ENCODE measurements at regions not wholly inside any gene's neighbourhood (a gene's known extent, or its start where the extent isn't known, plus 50 kb on each side); places are given as distances from the start of the nearest gene placed in this dataset.

- Histone ChIP-seq H3K4me1 (ENCODE audit: insufficient read depth, low read length) (0 out of 2 replicates have a peak, but pooled peaks cover 5% of the 10 kb centered on the region), H2AFZ (ENCODE audit: low read length) (no peak overlapping the region), H3K4me3 (ENCODE audit: low read length) (no peak overlapping the region), H3K9me3 (ENCODE audit: low read length) (no peaks in the 10 kb centered on the region), H4K20me1 (ENCODE audit: low read length) (no peaks in the 10 kb centered on the region), H3K27ac (ENCODE audit: low read length) (no peak overlapping the region), H3K27me3 (ENCODE audit: low read length) (no peaks in the 10 kb centered on the region), H3K9ac (ENCODE audit: low read length) (no peak overlapping the region), H3F3A (ENCODE audit: low read length, unreplicated experiment) (no peaks in the 10 kb centered on the region), H3K9me2 (replicated peaks; ENCODE audit: low read length) (no peaks in the 10 kb centered on the region), H3K36me3 (ENCODE audit: low read depth, low read length) (no peaks in the 10 kb centered on the region), H3K79me2 (ENCODE audit: low read length) (no peaks in the 10 kb centered on the region), H3K4me2 (ENCODE audit: low read length) (no peak overlapping the region)
- intact Hi-C loops (cut with micrococcal nuclease), result no loop called here
- no peak for DNase-seq
- ChIA-PET CTCF (no interaction called here), POLR2A (ENCODE audit: unreplicated experiment) (no interaction called here)
- no TSS peak for BruUV-seq (replicated peaks)
- TF ChIP-seq EZH2 (IDR thresholded peaks at IDR 0.05; ENCODE audit: low read length, unreplicated experiment), result no peak
- no peak for TF ChIP-seq CTCF (conservative IDR thresholded peaks at IDR 0.05; ENCODE audit: low read depth, low read length)
- TF ChIP-seq EZH2phosphoT487 (IDR thresholded peaks at IDR 0.05; ENCODE audit: borderline replicate concordance, low read length), result no peak
- ATAC-seq, result no peak
Observed at GRCh38 chr17:36723459-36724025, 122.2 kb downstream of the MRM1 start.

- H3K4me3 ChIP-seq (ENCODE audit: low read length), result no peak overlapping the region
- BruUV-seq (replicated peaks), result no TSS peak
- no peak overlapping the region for H3K4me2 ChIP-seq (ENCODE audit: low read length)
- CTCF ChIA-PET, result no interaction called here
- ATAC-seq, result no peak
- H3K27ac ChIP-seq (ENCODE audit: low read length), result no peak overlapping the region
- intact Hi-C loops (cut with micrococcal nuclease), result no loop called here
- no peaks in the 10 kb centered on the region for H3K36me3 ChIP-seq (ENCODE audit: low read depth, low read length)
- POLR2A ChIA-PET (ENCODE audit: unreplicated experiment), result no interaction called here
- H3K9me3 ChIP-seq (ENCODE audit: low read length), result no peaks in the 10 kb centered on the region
- H3K79me2 ChIP-seq (ENCODE audit: low read length), result no peaks in the 10 kb centered on the region
- no peak overlapping the region for H2AFZ ChIP-seq (ENCODE audit: low read length)
- no peaks in the 10 kb centered on the region for H3K27me3 ChIP-seq (ENCODE audit: low read length)
- 0 out of 2 replicates have a peak, but pooled peaks cover 5% of the 10 kb centered on the region for H3K4me1 ChIP-seq (ENCODE audit: insufficient read depth, low read length)
- no peak for DNase-seq
- H3K9ac ChIP-seq (ENCODE audit: low read length), result no peak overlapping the region
- no peaks in the 10 kb centered on the region for H3K9me2 ChIP-seq (replicated peaks; ENCODE audit: low read length)
- TF ChIP-seq EZH2 (IDR thresholded peaks at IDR 0.05; ENCODE audit: low read length, unreplicated experiment) (no peak), CTCF (conservative IDR thresholded peaks at IDR 0.05; ENCODE audit: low read depth, low read length) (no peak), EZH2phosphoT487 (IDR thresholded peaks at IDR 0.05; ENCODE audit: borderline replicate concordance, low read length) (no peak)
- no peaks in the 10 kb centered on the region for H3F3A ChIP-seq (ENCODE audit: low read length, unreplicated experiment)
- H4K20me1 ChIP-seq (ENCODE audit: low read length), result no peaks in the 10 kb centered on the region
Observed at GRCh38 chr17:36726199-36726598, 124.8 kb downstream of the MRM1 start.

- TF ChIP-seq EZH2phosphoT487 (IDR thresholded peaks at IDR 0.05; ENCODE audit: borderline replicate concordance, low read length) (no peak), EZH2 (IDR thresholded peaks at IDR 0.05; ENCODE audit: low read length, unreplicated experiment) (no peak), CTCF (conservative IDR thresholded peaks at IDR 0.05; ENCODE audit: low read depth, low read length) (no peak)
- no TSS peak for BruUV-seq (replicated peaks)
- ChIA-PET CTCF (no interaction called here), POLR2A (ENCODE audit: unreplicated experiment) (no interaction called here)
- Histone ChIP-seq H3K4me1 (ENCODE audit: insufficient read depth, low read length) (no peaks in the 10 kb centered on the region), H3K9me2 (replicated peaks; ENCODE audit: low read length) (no peaks in the 10 kb centered on the region), H3K4me3 (ENCODE audit: low read length) (no peak overlapping the region), H2AFZ (ENCODE audit: low read length) (no peak overlapping the region), H3K4me2 (ENCODE audit: low read length) (no peak overlapping the region), H3K36me3 (ENCODE audit: low read depth, low read length) (no peaks in the 10 kb centered on the region), H3K9me3 (ENCODE audit: low read length) (no peaks in the 10 kb centered on the region), H3F3A (ENCODE audit: low read length, unreplicated experiment) (no peaks in the 10 kb centered on the region), H4K20me1 (ENCODE audit: low read length) (no peaks in the 10 kb centered on the region), H3K79me2 (ENCODE audit: low read length) (no peaks in the 10 kb centered on the region), H3K27me3 (ENCODE audit: low read length) (no peaks in the 10 kb centered on the region), H3K27ac (ENCODE audit: low read length) (no peak overlapping the region), H3K9ac (ENCODE audit: low read length) (no peak overlapping the region)
- DNase-seq (no peak), ATAC-seq (no peak)
- intact Hi-C loops (cut with micrococcal nuclease), result no loop called here
Observed at GRCh38 chr17:36727052-36727451, 125.7 kb downstream of the MRM1 start.
